ENCODE measurements at regions not wholly inside any gene's neighbourhood (a gene's known extent, or its start where the extent isn't known, plus 50 kb on each side); places are given as distances from the start of the nearest gene placed in this dataset.

DNA sequence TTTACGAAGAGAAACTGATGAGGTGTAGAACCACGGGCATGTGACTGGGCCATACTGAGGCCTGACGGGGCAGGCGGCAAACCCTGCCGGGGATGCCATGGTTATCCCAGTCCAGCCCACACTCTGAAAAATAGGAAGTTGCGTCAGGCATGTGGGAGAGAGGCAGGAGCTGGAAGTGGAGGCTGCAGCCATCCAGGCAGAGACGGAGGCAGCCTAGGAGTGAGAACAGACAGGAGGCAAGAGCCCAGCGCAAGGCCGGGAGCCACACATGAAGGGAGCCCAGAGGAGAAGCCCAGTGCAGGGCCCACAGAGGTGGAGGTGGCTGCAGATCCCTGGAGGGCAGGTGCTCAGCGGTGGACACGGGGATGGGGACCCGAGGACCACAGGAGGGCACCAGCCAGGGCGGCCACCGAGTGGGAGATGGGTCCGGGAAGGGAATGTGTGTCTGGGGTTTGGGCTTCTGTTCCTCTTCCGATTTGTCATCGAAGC, 175.2 kb upstream of the PPP2R2D start:
- FAIRE-seq (no peak), DNase-seq (ENCODE audit: insufficient read length, low spot score) (no peak)

GRCh38 chr10:131726076-131726880, 174.5 kb upstream of the PPP2R2D start:
- DNase-seq (ENCODE audit: insufficient read length, low spot score): no peak
- FAIRE-seq: no peak

DNA sequence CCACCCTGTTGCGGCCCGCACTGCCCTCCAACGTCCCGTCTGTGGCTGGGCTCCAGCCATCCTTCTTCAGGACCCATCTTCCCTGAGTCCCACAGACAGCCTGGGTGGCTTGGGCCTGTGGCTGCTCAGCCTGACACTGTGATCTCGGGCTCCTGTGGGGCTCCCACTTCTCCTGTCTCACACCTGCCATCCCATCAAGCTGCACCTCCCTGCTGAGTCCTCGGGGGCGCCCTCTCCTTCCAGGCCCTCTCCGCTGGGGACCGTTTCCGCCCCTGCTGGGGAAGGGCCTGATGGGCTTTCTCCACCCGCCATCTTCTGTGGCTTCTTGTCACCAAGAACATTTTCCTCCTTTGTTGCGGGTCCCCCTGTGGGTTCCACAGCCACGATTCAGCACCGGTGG, 173.8 kb upstream of the PPP2R2D start:
- DNase-seq (ENCODE audit: insufficient read length, low spot score) (no peak), FAIRE-seq (no peak)

- DNase-seq (ENCODE audit: insufficient read length, low spot score) (no peak), FAIRE-seq (no peak)
These were observed 173.2 kb upstream of the PPP2R2D start for GRCh38 chr10:131727560-131727959.

DNA sequence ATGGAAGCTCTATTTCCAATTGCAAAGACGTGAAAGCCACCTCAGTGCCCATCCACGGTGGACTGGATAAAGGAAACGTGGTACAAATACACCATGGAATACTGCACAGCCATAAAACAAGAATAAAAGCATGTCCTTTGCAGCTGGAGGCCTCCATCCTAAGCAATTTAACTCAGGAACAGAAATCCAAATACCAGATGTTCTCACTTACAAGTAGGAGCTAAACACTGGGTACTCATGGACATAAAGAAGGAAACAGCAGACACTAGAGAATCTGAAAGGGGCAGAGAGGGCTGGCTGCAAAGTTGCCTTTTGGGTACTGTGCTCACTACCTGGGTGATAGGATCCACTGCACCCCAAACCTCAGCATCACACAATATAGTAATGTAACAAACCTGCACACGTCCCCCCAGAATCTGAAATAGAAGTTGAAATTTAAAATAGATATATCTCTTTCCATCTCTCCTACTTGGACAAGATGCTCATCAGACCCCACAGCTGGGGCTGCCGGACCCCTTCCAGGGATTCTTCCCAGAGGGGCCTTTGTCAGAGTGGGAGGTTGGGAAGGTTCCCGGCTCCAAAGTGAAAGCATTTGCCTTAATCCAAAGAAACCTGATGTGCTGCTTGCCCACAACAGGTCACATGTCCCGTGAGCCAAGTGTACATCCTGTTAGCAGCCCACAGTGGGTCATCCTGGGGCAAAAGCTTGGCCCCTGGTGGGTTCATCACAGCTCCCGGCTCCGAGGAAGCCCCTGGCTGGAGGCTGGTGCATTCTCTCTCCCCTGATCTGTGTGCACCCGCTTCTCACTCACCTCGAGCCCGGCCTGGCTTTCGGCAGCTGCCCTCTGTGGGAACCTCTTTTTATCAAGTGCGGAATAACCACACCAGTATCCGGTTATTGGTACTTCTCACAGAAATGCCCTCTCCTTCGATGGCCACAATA, 172.3 kb upstream of the PPP2R2D start:
- no peak for FAIRE-seq
- DNase-seq (ENCODE audit: insufficient read length, low spot score): no peak

DNA sequence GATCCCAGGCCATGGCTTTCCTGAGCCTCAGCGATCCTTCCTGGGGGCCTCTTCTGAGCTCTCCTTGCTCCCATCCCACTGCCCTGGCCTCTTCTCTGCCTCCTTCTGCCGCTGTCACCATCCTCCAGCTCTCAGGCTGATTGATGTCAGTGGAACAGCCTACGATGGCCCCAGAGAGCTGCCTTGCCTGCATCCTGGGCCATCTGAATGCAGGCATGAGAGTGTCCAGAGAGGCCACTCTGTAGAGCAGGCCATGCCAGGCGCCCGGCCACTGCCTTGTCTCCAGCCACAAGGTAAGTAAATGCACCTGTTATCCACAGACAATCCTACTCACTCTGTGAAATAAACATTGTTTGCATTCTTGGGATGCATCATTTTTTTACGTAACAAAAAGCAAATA, 171.4 kb upstream of the PPP2R2D start:
- FAIRE-seq (no peak), DNase-seq (ENCODE audit: insufficient read length, low spot score) (no peak)

- no peak for FAIRE-seq
- no peak for DNase-seq (ENCODE audit: insufficient read length, low spot score)
These were observed 170.7 kb upstream of the PPP2R2D start for GRCh38 chr10:131729938-131730660.

- no peak for FAIRE-seq
- no peak for DNase-seq (ENCODE audit: insufficient read length, low spot score)
These were observed 169.9 kb upstream of the PPP2R2D start for GRCh38 chr10:131730771-131731497.

- FAIRE-seq: no peak
- no peak for DNase-seq (ENCODE audit: insufficient read length, low spot score)
These were observed 168.8 kb upstream of the PPP2R2D start for GRCh38 chr10:131731780-131732630.

DNA sequence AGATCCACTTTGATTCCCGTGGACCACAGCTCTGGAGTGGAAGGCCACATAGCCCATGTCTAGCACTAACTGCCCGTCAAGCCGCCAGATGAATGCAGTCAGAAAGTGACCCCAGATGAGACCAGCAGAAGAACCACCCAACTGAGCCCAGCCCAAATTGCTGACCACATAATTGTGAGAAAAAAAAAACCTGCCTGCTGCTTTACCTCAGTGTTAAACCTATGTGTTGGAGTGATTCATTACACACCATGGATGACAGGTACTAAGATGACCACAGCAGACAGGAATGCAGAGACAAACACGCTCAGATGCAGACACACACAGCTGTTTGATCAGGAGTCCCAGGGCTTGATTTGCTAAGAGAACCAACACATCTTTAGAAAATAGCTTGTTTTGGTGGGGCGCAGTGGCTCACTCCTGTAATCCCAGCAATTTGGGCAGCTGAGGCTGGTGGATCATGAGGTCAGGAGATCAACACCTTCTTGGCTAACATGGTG, 168.1 kb upstream of the PPP2R2D start:
- no peak for FAIRE-seq
- DNase-seq (ENCODE audit: insufficient read length, low spot score): no peak

DNA sequence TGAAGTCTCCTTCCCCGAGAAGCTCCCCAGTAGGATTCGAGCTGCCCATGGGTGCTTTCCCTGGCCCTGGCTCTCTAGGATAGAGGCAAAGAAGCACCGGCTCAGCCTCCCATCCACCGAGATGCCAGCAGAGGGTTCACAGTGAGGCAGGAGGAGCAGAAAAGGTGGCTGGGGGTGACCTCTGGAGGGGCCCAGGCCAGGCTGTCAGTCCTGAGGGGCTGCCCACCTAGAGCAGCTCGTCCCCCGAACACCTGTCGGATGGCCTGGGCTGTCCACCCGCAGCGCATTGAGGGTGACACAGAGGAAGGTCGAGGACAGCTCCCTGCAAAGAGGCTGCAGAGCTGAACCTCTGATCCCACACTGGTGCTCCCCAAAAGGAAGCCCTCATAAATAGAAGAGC, 167.2 kb upstream of the PPP2R2D start:
- DNase-seq (ENCODE audit: insufficient read length, low spot score): no peak
- FAIRE-seq: no peak

- FAIRE-seq: no peak
- DNase-seq (ENCODE audit: insufficient read length, low spot score): no peak
These were observed 165.2 kb upstream of the PPP2R2D start for GRCh38 chr10:131735577-131735976.

- no peak for DNase-seq (ENCODE audit: insufficient read length, low spot score)
- FAIRE-seq: no peak
These were observed 164.4 kb upstream of the PPP2R2D start for GRCh38 chr10:131736321-131736980.

- DNase-seq (ENCODE audit: insufficient read length, low spot score) (no peak), FAIRE-seq (no peak)
These were observed 163.0 kb upstream of the PPP2R2D start for GRCh38 chr10:131737543-131738395.

DNA sequence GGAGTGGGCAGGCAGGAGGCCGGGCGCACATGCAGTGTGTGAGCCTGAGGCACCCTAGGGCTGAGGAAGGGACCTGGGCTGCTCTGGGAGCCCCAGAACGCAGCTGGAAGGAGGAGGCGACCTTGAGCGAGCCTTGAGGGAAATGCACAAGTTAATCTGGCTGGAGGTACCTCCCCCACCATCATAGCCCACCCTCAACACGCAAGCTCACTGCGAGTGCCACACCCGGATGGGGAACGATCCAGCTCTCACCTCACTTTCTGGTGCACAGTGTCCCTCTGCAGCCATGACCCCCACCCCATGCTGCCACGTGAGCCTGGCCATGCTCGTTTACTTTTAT, 162.4 kb upstream of the PPP2R2D start:
- DNase-seq (ENCODE audit: insufficient read length, low spot score): no peak
- FAIRE-seq: no peak

GRCh38 chr10:131739206-131739605, 161.6 kb upstream of the PPP2R2D start:
- FAIRE-seq (no peak), DNase-seq (ENCODE audit: insufficient read length, low spot score) (no peak)

DNA sequence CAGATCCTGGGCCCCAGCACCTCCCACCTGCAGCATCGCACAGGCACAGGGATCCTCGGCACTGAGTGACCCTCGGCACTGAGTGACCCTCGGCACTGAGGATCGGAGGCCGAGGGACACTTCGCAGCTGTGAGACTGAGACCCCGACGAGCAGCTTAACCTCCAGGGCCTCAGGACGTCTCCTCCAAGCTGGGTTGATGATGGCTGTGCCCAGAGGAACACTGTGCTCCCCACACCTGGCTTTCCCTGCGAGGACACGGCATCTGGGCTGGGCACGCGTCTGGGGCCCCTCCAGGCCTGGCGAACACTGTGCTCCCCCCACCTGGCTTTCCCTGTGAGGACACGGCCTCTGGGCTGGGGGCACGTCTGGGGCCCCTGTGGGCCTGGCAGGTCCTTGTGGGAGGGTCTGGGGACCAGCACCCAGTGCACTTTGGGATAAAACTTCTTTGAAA, 158.3 kb upstream of the PPP2R2D start:
- FAIRE-seq (no peak), DNase-seq (ENCODE audit: insufficient read length, low spot score) (no peak)
